ENCODE measurements at regions not wholly inside any gene's neighbourhood (a gene's known extent, or its start where the extent isn't known, plus 50 kb on each side); places are given as distances from the start of the nearest gene placed in this dataset.
"Not testable (repeated sequence)": the region's sequence is repeated elsewhere in the genome, so short reads cannot be mapped to it uniquely, and the experiment has no call there.

- H3K9me3 ChIP-seq (ENCODE audit: low read depth, low read length): no peaks in the 10 kb centered on the region
- H3K27me3 ChIP-seq (ENCODE audit: insufficient read depth, low read length): peaks cover 6% of the 10 kb centered on the region
- peaks cover 49% of the 10 kb centered on the region for H3K4me1 ChIP-seq (ENCODE audit: insufficient read depth, low read length)
- no peak overlapping the region for H3K4me3 ChIP-seq (ENCODE audit: low read length)
These were observed 71.7 kb upstream of the HGFAC start for GRCh38 chr4:3369781-3370674.

DNA sequence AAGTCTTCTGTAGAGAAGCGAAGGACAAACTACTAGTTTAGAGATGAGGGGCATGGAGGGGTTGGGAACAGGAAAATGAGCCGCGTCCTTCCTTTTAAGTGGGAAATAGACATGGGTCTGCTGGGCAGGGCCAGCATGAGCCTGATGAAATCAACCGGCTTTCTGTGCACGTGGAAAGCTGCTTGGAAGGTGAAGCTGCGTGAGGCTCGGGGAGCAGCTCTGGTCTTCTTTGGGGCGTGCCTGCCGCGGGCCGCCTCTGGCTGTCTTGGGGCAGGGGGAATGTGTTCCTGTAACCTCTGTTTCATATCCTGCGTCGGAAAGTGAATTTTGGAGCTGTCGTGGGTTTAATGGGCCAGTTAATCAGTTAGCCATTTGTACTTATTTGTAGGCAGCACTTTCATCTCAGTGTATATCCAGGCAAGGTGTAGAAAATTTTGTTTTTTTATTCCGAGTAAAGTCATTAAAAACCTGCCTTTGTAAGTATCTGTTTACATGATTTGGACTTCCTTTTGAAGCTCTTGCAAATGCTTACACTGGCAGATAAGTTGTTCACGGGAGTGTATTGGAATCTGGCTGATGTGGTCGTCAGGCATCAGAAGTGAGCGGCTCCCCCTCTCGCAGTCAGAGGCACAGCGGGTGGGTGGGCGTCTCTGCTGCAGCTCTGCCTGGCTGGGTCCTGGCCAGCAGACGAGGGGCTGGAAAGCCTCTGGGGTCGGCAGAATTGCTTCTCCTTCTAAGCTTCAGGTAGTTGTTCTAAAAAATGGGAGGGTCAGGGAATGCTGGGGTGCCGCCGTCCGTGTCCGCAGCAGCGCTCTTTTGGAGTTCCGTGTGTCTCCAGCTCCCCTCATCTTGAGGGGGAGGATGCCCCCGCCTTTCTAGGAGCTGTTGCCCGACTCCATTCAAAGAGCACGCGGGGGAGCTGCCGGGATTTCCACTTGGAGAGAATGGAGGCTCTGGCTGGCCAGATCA, 70.5 kb upstream of the HGFAC start:
- peaks cover 6% of the 10 kb centered on the region for H3K27me3 ChIP-seq (ENCODE audit: insufficient read depth, low read length)
- H3K9me3 ChIP-seq (ENCODE audit: low read depth, low read length): no peaks in the 10 kb centered on the region
- no peak overlapping the region for H3K4me3 ChIP-seq (ENCODE audit: low read length)
- H3K4me1 ChIP-seq (ENCODE audit: insufficient read depth, low read length): peaks cover 49% of the 10 kb centered on the region

- H3K4me1 ChIP-seq (ENCODE audit: insufficient read depth, low read length): peaks cover 49% of the 10 kb centered on the region
- no peaks in the 10 kb centered on the region for H3K9me3 ChIP-seq (ENCODE audit: low read depth, low read length)
- H3K27me3 ChIP-seq (ENCODE audit: insufficient read depth, low read length): peaks cover 6% of the 10 kb centered on the region
- H3K4me3 ChIP-seq (ENCODE audit: low read length): no peak overlapping the region
These were observed 69.4 kb upstream of the HGFAC start for GRCh38 chr4:3372264-3372932.

GRCh38 chr4:3372933-3373465, 68.8 kb upstream of the HGFAC start:
- H3K4me3 ChIP-seq (ENCODE audit: low read length): no peak overlapping the region
- peaks cover 6% of the 10 kb centered on the region for H3K27me3 ChIP-seq (ENCODE audit: insufficient read depth, low read length)
- H3K4me1 ChIP-seq (ENCODE audit: insufficient read depth, low read length): peaks cover 49% of the 10 kb centered on the region
- no peaks in the 10 kb centered on the region for H3K9me3 ChIP-seq (ENCODE audit: low read depth, low read length)

DNA sequence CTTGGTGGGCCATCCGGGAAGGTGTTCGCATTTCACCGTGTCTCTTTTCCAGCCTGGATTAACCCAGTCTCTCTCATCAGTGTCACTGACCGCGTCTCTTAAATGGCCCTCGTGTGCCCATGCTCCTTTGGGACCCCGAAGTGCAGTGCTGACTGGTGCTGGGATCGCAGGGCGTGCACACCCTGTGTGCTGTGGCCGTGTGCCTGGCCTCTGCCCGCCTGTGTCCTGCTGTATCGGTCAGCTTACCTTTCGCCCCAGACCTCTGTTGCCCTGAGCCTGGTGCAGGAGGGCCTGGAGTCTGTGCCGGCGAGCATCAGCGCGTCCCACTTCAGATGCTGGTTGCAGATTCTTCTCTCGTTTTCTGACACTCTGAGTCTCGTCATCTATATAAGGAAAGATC, 68.3 kb upstream of the HGFAC start:
- Histone ChIP-seq H3K9me3 (ENCODE audit: low read depth, low read length) (no peaks in the 10 kb centered on the region), H3K4me3 (ENCODE audit: low read length) (no peak overlapping the region), H3K27me3 (ENCODE audit: insufficient read depth, low read length) (peaks cover 6% of the 10 kb centered on the region), H3K4me1 (ENCODE audit: insufficient read depth, low read length) (peaks cover 49% of the 10 kb centered on the region)

- Histone ChIP-seq H3K4me1 (ENCODE audit: insufficient read depth, low read length) (peaks cover 43% of the 10 kb centered on the region), H3K9me3 (ENCODE audit: low read depth, low read length) (no peaks in the 10 kb centered on the region), H3K4me3 (ENCODE audit: low read length) (no peak overlapping the region), H3K27me3 (ENCODE audit: insufficient read depth, low read length) (peaks cover 6% of the 10 kb centered on the region)
These were observed 67.6 kb upstream of the HGFAC start for GRCh38 chr4:3374011-3374645.

- H3K9me3 ChIP-seq (ENCODE audit: low read depth, low read length): no peaks in the 10 kb centered on the region
- H3K4me3 ChIP-seq (ENCODE audit: low read length): no peak overlapping the region
- H3K27me3 ChIP-seq (ENCODE audit: insufficient read depth, low read length): peaks cover under 1% of the 10 kb centered on the region
- peaks cover 38% of the 10 kb centered on the region for H3K4me1 ChIP-seq (ENCODE audit: insufficient read depth, low read length)
These were observed 67.1 kb upstream of the HGFAC start for GRCh38 chr4:3374667-3375066.

GRCh38 chr4:3375688-3376087, 66.1 kb upstream of the HGFAC start:
- H3K4me3 ChIP-seq (ENCODE audit: low read length): no peak overlapping the region
- H3K9me3 ChIP-seq (ENCODE audit: low read depth, low read length): no peaks in the 10 kb centered on the region
- H3K4me1 ChIP-seq (ENCODE audit: insufficient read depth, low read length): peaks cover 29% of the 10 kb centered on the region
- H3K27me3 ChIP-seq (ENCODE audit: insufficient read depth, low read length): no peaks in the 10 kb centered on the region

DNA sequence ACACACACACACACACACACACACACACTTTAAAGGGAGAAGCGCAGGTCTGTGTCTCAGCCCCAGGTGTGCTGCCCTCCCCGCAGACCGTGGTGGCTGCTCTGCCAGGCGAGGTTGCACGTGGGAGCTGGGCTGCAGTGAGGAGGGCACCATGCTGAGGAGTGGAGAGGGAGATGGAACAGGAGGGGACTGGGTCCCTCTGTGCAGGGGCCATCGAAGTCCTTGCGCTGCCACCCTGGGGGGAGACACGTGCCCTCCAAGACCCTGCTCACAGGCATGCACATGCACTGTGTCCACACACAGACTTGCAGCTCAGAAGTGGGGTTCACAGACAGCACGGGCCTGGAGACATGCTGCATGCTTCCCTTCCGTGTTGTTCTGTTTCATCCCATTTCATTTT, 65.5 kb upstream of the HGFAC start:
- H3K4me3 ChIP-seq (ENCODE audit: low read length): no peak overlapping the region
- H3K9me3 ChIP-seq (ENCODE audit: low read depth, low read length): no peaks in the 10 kb centered on the region

DNA sequence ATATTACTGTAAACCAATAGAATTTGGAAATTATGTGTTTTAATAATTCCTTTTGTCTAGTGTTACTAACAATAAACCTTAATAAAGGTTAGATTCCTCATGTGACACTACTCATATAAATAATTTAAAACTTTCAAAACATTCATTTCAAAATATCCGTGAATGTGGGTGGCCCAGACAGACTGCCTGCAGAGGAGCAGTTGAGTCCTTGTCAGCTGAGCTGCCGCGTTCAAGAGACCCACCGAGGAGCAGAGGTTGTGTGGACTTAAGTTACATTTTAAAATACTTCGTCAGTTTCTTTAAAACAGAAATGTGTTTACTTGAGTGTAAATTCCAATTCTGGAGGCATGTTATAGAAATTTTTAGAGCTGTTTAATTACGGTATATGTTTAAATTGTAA, 64.2 kb upstream of the HGFAC start:
- Histone ChIP-seq H3K4me3 (ENCODE audit: low read length) (no peak overlapping the region), H3K27me3 (ENCODE audit: insufficient read depth, low read length) (no peaks in the 10 kb centered on the region), H3K9me3 (ENCODE audit: low read depth, low read length) (no peaks in the 10 kb centered on the region), H3K4me1 (ENCODE audit: insufficient read depth, low read length) (peaks cover 14% of the 10 kb centered on the region)

More for the DNA sequence above, 65.5 kb upstream of the HGFAC start:
- Histone ChIP-seq H3K27me3 (ENCODE audit: insufficient read depth, low read length) (no peaks in the 10 kb centered on the region), H3K4me1 (ENCODE audit: insufficient read depth, low read length) (peaks cover 26% of the 10 kb centered on the region)

DNA sequence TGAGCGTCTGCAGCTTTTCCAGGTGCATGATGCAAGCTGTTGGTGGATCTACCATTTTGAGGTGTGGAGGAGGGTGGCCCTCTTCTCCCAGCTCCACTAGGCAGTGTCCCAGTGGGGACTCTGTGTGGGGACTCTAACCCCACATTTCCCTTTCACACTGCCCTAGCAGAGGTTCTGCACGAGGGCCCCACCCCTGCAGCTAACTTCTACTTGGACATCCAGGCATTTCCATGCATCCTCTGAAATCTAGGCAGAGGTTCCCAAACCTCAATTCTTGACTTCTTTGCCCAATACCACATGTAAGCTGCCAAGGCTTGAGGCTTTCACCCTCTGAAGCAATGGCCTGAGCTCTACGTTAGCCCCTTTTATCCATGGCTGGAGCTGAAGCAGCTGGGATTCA, 61.4 kb upstream of the HGFAC start:
- not testable (repeated sequence) for H3K9me3 ChIP-seq (ENCODE audit: low read depth, low read length); H3K4me3 ChIP-seq (ENCODE audit: low read length)

DNA sequence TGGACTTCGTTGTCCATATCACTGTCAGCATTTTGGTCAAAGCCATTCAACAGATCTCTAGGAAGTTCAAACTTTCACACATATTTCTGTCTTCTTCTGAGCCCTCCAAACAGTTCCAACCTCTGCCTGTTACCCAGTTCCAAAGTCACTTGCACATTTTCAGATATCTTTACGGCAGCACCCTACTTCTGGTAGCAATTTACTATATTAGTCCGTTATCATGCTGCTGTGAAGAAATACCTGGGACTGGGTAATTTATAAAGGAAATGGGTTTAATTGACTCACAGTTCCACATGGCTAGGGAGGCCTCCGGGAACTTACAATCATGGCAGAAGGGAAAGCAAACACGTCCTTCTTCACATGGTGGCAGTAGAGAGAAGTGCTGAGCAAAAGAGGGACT, 60.6 kb upstream of the HGFAC start:
- H3K27me3 ChIP-seq (ENCODE audit: insufficient read depth, low read length): not testable (repeated sequence)

More for the DNA sequence above, 61.4 kb upstream of the HGFAC start:
- H3K27me3 ChIP-seq (ENCODE audit: insufficient read depth, low read length); H3K4me1 ChIP-seq (ENCODE audit: insufficient read depth, low read length): not testable (repeated sequence)

GRCh38 chr4:3382251-3382650, 59.5 kb upstream of the HGFAC start:
- Histone ChIP-seq H3K27me3 (ENCODE audit: insufficient read depth, low read length) (no peaks in the 10 kb centered on the region), H3K4me3 (ENCODE audit: low read length) (no peak overlapping the region), H3K4me1 (ENCODE audit: insufficient read depth, low read length) (peaks cover 28% of the 10 kb centered on the region), H3K9me3 (ENCODE audit: low read depth, low read length) (no peaks in the 10 kb centered on the region)

More for the DNA sequence above, 60.6 kb upstream of the HGFAC start:
- not testable (repeated sequence) for H3K4me3 ChIP-seq (ENCODE audit: low read length); H3K9me3 ChIP-seq (ENCODE audit: low read depth, low read length)
- peaks cover 18% of the 10 kb centered on the region for H3K4me1 ChIP-seq (ENCODE audit: insufficient read depth, low read length)

- Histone ChIP-seq H3K27me3 (ENCODE audit: insufficient read depth, low read length) (no peaks in the 10 kb centered on the region), H3K4me1 (ENCODE audit: insufficient read depth, low read length) (peaks cover 49% of the 10 kb centered on the region), H3K4me3 (ENCODE audit: low read length) (no peak overlapping the region), H3K9me3 (ENCODE audit: low read depth, low read length) (no peaks in the 10 kb centered on the region)
These were observed 57.4 kb upstream of the HGFAC start for GRCh38 chr4:3384391-3384770.
